GM18498 (cell line): ENCODE measurements at regions not wholly inside any gene's neighbourhood (a gene's known extent, or its start where the extent isn't known, plus 50 kb on each side); places are given as distances from the start of the nearest gene placed in this dataset.

Source experiments
- ATAC-seq: cut with Tn5 transposase; IDR thresholded peaks from one replicate; pipeline ENCODE4 v1.9.1; 2021; ENCODE audit warnings: mild to moderate bottlenecking, moderate library complexity; ENCODE audit not compliant: unreplicated experiment

DNA sequence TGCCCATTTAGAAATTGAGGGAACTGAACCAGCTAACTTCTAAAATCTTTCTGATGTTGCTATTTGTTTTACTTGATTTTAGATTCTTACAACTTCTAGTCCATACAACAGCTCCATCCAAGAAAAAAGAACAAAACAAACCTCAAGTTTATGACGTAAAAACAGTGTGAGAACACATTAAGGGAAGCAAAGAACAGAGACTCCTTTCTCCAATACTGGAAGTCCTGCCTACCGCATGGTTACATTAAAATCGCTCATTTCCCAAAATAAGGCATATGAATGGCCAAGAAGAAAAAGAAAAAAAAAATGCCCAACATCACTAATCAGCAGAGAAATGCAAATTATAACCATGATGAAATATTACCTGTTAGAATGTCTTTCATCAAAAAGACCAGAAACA, 110.0 kb downstream of the TRIB2 start:
- no peak for ATAC-seq

DNA sequence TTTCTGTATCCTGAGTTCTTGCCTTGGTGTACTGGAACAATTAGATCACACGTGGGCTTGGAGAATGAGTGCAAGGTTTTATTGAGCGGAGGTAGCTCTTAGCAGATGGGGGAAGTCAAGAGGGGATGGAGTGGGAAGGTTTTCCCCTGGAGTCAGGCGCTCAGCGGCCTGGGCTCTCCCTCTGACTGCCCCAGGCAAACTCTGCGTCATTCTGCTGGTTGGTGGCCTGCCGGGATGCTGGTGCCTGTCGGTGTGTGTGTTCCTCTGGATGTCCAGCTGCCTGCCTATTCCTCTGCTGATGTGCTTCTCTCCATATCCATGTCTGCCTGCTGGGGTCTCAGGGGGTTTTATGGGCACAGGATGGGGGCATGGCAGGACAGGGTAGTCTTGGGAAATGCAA, 111.0 kb downstream of the TRIB2 start:
- ATAC-seq: no peak

DNA sequence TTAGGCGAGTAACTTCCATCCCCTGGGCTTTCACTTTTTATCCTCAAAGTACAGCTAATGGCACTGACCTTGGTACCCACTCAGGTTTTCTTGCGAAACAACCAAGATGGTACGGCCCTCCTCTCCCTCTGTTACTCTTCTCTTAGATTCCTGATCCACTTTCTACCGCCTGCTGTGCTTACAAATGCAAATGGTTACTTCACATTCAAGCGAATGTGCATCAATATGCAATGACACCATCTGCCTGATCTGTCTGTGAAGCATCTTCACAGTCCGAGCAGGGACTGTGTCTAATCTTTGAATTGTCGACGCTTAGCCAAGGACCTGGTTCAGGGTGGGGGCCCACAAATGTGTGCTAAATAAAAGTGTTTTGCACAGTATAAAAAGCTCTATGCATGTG, 112.2 kb downstream of the TRIB2 start:
- no peak for ATAC-seq

DNA sequence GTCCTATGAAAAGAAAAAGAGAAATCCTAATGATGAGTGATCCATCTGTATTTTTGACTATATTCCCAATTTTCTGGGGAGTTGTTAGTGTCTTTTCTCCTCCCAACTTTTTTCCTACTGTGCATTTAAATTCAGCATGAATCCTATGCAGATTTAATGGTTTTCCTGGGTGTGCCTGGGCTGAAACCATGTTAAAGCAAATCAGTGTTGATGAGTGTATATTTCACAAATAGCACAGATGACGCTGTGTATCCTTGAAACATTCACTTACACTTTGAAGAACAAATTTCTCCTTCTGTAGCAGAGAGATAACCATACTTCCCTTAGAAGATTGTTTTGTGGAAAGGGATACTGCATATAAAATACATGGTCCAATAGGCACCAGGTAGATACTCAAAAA, 114.3 kb downstream of the TRIB2 start:
- no peak for ATAC-seq

DNA sequence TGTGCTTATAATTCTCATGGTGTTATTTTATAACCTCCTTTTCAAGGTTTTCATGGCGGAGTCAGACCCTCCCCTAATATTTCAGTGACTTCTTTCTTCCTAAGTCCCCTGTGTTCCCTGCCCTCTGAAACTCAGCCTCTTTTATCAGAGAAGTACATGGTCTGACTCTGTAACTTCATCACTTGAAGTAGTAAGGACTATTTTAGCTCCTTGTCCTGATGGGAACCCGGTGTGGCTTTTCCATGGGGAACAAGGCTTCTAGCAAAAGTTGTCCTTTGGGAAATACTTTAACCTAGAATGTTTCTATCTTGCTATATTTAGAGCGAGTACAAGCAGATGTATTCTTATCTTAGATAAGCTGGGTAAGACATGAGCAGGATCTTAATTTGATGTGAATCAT, 117.5 kb downstream of the TRIB2 start:
- ATAC-seq: no peak

DNA sequence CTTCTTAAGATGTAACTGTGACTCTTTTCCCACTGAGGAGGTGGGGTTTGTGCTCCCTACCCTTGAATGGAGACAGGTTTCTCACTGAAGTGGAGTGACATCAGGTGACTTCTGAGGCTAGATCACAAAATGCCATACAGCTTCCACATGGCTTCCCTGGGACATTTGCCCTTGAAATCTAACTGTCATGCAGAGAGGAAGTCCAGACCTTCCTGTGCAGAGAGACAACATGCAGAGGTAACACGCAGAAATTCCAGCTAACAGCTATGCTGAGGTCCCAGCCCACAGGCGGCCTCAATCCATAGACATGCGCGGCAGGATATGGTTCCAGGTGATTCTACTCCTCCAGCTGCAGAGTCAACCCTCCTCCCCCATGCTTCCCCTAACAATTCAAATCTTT, 119.0 kb downstream of the TRIB2 start:
- no peak for ATAC-seq

DNA sequence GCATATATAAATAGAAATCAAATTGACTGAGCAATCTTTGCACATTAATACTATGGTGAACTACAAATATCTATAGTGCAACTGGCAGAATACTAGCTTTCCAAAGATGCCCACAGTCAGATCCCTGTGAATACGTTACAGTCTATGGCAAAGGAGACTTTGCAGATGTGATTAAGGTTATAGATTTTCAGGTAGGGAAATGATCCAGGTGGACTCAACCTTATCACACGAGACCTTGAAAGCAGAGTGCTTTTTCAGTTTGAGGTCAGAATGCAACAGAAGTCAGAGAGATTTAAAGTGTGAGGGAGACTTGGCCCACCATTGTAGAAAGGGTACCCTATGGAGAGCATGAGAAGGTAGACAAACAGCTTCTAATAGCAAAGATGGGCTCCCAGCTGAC, 122.6 kb downstream of the TRIB2 start:
- ATAC-seq: no peak

DNA sequence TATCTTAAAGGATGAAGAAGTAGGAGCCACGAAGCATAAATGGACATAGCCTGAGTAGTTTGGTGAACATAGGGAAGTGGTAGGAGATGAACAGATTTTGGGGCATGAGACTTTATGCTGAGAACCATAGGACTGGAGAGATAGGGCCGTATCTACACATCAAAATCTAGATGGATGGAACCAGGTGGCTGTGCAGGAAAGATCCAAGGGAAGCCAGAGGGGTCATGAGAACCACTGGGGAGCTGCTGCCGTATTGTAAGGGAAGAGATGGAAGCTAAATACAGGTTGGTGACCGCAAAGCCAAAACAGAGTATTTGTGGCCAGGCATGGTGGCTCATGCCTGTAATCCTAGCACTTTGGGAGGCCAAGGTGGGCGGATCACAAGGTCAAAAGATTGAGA, 124.3 kb downstream of the TRIB2 start:
- ATAC-seq: no peak

DNA sequence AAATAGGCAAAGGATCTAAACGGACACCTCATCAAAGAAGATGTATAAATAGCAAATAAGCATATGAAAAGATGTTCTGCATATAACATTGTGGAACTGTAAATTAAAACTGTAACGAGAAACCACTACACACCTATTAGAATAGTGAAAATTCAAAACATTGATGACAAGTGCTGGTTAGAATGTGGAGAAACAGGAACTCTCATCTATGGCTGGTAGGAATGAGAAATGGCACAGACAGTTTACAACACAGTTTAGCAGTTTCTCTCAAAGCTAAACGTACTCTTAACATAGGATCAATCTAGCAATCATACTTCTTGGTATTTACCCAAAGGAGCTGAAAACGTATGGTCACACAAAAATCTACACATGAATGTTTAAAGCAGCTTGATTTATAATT, 126.2 kb downstream of the TRIB2 start:
- no peak for ATAC-seq

DNA sequence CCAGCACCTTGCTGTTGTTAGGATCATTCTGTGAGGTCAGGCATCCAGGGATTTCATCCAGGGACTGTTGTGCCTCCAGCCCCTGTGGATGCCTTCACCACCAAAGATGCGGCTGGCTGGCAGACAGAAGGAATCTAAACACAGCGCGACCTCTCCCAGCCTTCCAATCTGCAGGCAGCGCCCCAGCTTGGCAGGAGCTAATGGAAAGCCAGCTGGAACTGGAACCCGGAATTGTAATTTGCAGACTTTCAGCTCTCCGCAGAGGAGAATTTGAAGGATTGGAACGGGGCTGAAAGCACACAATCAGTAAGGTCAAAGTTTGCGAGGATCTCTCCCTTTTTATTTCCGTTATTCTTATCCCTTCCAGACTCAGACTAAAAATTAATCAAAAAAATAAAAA, 127.8 kb downstream of the TRIB2 start:
- ATAC-seq: no peak

DNA sequence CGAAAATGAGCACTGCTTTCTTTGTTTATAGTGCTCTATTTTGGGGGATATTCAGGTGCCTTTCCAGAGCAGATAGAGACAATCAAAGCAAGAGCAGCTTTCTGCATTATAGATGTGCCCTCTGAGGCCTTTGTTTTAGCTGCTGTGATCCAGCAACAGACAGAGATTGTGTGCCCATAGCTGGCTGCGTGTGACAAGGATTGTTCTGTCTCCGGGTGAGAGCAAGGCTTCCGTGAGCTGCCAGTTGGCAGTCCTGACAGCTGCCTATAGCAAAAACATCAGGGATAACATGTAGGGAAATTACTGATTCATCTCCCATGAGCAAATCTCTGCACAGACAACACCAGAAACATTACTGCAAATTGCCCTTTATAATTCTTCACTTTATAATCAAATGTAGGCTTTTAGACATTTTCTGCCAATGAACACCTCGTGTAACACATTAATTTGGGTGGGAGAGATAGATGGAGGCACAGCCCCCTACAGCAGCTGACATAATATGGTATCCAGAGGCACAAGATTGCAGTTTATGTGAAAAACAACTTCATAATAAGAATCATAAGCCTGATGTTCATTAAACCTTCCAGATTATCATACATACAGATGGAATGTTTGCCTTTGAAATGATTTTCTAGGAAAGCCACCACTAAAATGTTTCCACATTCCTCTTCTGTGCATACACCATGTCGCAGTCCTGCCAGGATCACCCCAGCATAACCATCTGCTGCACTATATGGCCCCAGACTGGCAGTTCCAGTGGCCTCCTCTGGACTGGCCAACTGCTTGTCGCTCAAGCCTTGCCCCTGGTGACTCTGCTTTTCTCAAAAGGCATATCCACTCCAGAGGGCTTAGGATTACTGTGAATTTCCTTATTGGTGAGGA, 131.2 kb downstream of the TRIB2 start:
- ATAC-seq: no peak

DNA sequence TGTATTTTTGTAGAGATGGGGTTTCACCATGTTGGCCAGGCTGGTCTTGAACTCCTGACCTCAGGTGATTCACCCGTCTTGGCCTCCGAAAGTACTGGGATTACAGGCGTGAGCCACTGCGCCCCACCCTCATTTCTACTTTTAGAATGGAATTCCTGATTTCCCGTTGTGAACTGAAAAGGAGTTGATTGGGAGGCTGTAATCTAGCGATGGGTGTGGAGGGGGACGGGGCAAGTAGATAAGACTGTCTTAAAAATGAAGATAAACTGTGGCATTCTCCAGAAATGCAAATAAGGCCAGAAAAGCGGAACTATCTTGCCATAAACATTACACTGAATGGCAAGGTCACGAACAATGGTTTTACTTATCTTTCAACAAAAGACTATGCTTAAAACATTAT, 135.4 kb downstream of the TRIB2 start:
- ATAC-seq: no peak

DNA sequence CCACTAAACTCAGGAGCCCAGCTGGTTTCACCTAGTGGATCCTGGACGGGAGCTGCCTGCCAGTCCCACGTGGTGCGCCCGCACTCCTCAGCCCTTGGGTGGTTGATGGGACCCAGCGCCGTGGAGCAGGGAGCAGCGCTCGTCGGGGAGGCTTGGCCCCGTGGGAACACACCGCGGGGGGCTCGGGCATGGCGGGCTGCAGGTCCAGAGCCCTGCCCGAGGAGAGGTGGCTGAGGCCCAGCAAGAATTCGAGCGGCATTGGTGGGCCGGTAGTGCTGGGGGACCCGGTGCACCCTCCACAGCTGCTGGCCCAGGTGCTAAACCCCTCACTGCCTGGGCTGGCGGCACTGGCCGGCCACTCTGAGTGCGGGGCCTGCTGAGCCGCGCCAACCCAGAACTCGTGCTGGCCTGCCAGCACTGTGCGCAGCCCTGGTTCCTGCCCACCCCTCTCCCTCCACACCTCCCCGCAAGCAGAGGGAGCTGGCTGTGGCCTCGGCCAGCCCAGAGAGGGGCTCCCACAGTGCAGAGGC, 137.3 kb downstream of the TRIB2 start:
- ATAC-seq: no peak

DNA sequence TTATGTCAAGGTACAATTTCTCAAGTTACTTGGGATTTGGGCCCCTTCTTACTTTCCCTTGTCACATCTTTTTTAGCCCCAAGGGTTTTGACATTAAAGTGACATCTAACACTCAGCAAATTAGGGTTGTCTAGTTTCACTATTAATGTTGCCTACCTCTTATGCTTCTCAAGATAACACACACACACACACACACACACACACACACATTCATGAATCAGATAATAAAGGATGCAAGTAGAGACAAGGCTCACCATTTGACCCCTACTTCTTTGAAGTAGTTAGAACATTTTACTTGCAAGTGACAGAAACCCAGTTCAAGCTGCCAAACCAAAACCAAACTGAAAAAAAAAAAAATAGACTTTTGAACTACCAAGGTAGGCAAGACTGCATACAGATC, 138.8 kb downstream of the TRIB2 start:
- no peak for ATAC-seq

DNA sequence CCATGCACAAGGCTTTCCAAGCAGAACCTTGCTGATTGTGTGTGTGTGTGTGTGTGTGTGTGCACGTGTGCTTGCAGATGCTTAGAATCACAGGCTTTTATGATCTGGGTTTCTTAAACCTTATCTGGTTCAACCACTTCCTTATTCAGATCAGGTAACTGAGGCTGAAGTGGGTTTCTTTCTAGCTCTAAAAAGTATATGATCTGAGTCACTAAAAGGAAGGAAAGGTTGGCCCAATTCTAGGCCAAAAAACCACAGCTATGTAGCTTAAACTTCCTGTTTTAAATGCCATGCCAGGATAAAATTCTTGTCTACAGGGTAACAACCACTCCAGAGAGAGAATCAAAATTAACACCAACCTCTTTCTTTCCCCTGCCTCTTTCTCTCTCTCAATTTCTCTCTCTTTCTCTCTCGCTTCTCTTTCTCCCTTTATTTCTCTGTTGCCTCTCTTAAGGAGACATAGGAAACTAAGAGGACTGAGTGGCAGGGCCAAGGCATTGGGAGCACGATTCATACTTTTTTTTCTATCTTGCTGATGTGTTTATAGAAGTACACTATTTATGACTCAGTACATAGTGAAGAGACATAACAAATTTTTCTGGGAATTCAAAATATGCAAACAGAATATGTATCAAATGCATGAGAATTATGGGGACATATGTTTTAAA, 140.3 kb downstream of the TRIB2 start:
- no peak for ATAC-seq

DNA sequence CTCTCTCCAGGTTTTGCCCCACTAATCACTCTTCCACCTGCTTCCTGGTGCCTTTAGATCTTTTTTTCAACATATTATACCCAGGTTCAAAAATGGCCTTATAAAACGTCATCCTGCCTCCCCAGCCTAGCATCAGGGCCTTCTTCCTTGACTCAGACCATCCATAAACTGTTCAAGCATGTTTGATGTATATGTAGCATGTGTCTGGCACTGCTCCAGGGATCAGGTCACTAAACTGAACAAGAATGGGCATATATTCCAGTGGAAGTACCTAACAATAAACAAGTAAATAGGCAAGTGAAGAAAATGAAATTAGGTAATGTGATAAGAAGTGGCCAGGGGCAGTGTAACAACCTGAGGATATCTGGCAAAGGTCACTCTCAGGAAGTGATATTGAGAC, 141.2 kb downstream of the TRIB2 start:
- no peak for ATAC-seq

DNA sequence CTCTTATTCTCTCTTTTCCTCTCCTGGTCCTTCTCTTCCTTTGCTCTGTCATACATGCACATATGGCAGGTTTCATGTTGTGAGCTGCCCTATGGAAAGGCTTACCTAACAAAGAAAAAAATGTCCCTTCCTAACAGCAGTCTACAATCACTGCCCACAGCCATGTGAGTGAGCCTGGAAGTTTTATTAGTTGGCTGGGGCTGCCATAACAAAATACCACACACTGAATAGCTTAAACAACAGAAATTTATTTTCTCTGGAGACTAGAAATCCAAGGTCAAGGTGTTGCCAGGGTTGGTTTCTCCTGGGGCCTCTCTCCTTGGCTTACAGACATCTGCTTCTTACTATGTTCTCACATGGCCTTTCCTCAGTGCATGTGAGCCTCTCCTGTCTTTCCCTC, 142.1 kb downstream of the TRIB2 start:
- no peak for ATAC-seq

DNA sequence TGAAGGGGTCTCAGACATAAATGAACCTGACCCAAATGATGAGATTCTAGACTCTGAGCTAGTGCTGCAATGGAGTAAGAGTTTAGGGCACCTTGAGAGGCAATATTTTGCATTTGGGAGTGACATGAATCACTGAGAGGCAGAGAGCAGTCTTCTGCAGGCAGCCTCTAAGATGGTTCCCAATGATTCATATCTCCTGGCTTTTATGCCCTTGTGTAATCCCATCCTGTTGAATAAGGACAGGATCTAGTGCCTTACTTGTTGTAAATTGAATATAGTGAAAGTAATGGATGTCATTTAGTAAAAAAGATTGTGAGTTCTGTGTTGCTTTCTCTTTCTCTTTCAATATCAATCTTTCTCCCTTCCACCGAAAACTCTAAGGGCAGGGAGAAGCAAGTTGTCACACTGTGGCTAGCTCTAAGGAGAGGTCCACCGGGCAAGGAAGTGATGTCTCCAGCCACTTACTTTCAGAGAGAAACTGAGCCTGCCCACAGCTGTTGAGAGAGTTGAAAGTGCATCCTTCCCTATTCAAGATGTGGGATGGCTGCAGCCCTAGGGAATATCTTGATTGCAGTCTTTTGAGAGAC, 144.7 kb downstream of the TRIB2 start:
- no peak for ATAC-seq

DNA sequence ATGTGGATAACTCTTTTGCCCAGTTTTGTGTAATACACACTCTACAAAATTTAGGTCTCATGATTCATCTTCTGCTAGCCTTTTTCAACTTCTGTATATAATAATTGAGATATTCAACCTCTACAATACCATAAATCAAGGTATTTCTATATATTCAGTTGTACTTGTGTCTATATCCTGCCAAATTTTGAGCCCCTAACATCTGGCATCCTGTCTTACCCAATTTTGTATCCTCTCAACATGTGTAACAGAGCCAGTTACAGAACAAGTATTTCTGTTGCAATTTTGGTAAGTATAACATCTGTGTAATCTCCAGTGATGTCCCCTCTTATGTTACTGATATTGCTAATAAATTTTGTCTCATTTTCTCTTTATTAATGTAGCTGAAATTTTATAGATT, 145.8 kb downstream of the TRIB2 start:
- ATAC-seq: no peak

DNA sequence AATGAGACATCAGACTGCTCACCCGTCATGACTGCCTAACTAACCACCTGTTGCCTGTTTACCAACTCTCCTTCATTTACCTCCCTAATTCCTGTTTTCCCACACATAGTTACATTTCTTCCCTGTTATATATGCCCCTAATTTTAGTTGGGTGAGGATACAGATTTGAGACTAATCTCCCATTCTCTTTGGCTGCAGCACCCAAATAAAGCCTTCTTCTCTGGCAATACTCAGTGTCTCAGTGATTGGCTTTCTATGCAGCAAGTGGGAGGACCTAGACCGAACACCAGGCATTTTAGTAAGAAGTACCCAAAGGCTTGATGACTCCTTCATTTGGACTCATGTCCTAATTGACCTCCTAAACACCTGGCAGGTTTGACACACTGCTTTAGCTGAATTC, 147.2 kb downstream of the TRIB2 start:
- ATAC-seq: no peak

DNA sequence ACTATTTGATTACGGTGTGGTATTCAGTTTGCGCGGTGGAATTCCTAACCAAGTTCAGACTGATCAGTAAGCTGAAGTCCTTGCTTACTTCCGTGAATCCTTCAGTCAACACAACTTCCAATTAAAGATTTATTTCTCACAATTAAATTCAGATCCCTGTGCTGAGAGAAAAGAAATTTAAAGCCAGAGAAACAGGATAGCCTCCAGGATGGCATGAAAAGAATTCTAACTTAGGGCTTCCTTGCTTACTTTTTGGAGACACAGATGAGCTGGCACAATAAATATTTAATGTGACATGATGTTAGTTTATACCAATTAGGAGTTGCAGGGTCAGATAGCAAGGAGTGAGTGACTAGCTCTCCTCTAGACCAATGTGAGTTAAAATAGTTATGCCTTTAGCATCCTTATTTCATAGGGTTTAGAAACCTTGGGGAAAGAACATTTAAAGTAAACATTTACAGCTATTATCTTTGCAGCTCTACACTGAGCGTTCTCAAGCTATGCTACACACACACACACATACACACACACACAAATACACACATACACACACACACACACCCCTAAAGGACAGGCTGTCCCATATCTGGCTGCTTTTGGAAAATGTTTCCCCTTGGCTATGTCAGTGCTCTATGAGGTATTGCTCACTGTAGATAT, 151.0 kb downstream of the TRIB2 start:
- no peak for ATAC-seq
